Right lobe of liver (tissue), 4 donors: ENCODE measurements at regions not wholly inside any gene's neighbourhood (a gene's known extent, or its start where the extent isn't known, plus 50 kb on each side); places are given as distances from the start of the nearest gene placed in this dataset.

Experiments used
- CTCF ChIP-seq, 4 donors: fragments of 200-600 bp in 3 of 4; fragments of 450-650 bp in 1 of 4; IDR thresholded peaks; one replicate each; pipeline versions ENCODE4 v1.5.1 to v1.8.0; 2016 to 2022; ENCODE audit warnings: antibody characterized with exemption in 4 of 4, mild to moderate bottlenecking in 2 of 4
- POLR2A ChIP-seq: fragments of 450-650 bp; IDR thresholded peaks from one replicate; pipeline ENCODE4 v1.6.1; 2017; ENCODE audit warnings: antibody characterized with exemption, mild to moderate bottlenecking
- donor health status: DM: no; HTN: no; CAD: no.
- donor health status: DM: no; HTN: no; CAD: no.
- donor health status: DM: no; HTN: yes; CAD: no.

- TF ChIP-seq POLR2A = no peak
- no peak for TF ChIP-seq CTCF (IDR thresholded peaks at IDR 0.05)
These were observed 117.4 kb upstream of the DNAJC10 start for GRCh38 chr2:182598626-182599025.
